GM12875 (cell line): ENCODE measurements at regions not wholly inside any gene's neighbourhood (a gene's known extent, or its start where the extent isn't known, plus 50 kb on each side); places are given as distances from the start of the nearest gene placed in this dataset.

ENCODE experiments used
- H3K4me3 ChIP-seq: one replicate; pipeline ENCODE4 v1.5.1; 2011; ENCODE audit warnings: low read depth, low read length, control low read depth
- TF ChIP-seq, protein P1 (sequence below): IDR thresholded peaks from 2 replicates; pipeline ENCODE4 v1.5.1; 2011; ENCODE audit warnings: low read depth, mild to moderate bottlenecking, control low read depth, inconsistent platforms, low read length, moderate library complexity, borderline replicate concordance; ENCODE audit not compliant: insufficient read depth

GRCh38 chr9:80400624-80401230, 829.0 kb downstream of the TLE4 start:
- H3K4me3 ChIP-seq = no peak overlapping the region
- TF ChIP-seq, protein P1, sequence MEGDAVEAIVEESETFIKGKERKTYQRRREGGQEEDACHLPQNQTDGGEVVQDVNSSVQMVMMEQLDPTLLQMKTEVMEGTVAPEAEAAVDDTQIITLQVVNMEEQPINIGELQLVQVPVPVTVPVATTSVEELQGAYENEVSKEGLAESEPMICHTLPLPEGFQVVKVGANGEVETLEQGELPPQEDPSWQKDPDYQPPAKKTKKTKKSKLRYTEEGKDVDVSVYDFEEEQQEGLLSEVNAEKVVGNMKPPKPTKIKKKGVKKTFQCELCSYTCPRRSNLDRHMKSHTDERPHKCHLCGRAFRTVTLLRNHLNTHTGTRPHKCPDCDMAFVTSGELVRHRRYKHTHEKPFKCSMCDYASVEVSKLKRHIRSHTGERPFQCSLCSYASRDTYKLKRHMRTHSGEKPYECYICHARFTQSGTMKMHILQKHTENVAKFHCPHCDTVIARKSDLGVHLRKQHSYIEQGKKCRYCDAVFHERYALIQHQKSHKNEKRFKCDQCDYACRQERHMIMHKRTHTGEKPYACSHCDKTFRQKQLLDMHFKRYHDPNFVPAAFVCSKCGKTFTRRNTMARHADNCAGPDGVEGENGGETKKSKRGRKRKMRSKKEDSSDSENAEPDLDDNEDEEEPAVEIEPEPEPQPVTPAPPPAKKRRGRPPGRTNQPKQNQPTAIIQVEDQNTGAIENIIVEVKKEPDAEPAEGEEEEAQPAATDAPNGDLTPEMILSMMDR = no peak

DNA sequence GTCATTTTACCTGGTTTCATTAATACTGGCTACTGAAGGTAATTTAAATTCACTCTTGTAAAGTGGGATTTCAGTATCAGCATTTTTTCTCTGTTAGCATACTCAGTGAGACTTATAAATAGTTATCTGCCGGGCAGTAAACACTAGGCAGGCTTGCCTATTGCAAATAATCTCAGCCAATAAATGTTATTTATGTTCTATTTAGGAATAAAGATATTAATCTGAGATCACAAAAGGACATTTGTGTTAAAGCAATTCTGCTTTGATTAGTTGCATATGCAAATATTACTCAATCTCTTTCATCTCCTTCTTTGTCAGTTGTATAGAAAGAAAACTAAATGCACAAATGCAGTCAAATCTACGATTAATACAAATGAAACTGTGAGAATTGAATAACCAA, 827.8 kb downstream of the TLE4 start:
- TF ChIP-seq, protein P1 = no peak
- H3K4me3 ChIP-seq = no peak overlapping the region

GRCh38 chr9:80387828-80388227, 816.1 kb downstream of the TLE4 start:
- H3K4me3 ChIP-seq = no peak overlapping the region
- TF ChIP-seq, protein P1 = no peak

- TF ChIP-seq, protein P1 = no peak
- no peak overlapping the region for H3K4me3 ChIP-seq
Observed at GRCh38 chr9:80385246-80385645, 813.5 kb downstream of the TLE4 start.

DNA sequence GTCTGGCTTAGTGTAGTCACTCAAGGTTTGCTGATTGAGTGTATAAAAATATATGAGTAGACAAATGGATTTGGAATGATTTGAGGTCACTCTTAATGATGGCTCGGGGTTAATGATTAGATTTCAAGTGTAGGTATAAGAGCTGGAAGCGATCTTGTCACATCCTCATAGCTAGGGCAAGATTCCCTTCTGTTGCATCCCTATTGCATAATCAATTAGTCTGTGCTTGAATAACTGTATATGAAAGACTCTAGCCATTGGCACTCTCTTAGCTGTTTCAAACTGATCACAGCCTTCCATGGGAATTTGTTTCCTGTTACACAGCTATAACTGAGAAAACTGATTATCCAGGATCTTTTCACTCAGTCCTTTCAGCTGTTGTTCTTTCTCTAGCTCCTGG, 811.6 kb downstream of the TLE4 start:
- TF ChIP-seq, protein P1 = no peak
- H3K4me3 ChIP-seq = no peak overlapping the region

DNA sequence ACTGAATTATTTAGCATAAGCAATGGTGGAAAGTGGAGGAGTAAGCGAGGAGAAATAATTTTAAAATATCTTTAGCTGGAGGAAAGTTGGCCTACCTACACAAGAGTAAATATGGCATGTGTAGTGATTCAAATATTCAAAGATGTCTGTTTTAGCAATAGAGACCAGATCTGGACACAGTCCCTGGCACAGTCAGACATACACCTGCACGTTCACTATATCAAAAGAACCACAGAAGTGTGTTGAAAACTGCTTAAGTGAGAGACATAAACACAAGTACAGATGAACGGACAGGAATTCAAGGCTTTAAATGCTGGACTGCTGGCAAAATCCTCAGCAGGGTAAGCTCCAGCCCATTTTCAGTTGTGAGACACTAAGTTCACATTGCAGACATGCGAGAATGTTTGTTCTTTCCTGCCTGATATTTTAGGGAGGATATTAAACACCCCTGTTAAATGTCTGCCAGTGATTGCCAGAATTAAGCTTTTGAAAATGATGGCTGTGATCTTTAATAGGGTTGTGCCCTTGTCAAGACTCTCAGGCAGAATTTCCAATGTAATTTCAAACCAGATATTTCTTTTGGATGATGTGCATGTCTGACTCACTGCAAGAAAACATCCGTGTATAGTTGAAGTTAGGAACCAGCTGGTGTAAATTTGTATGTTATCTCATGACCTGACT, 810.6 kb downstream of the TLE4 start:
- TF ChIP-seq, protein P1 = no peak
- no peak overlapping the region for H3K4me3 ChIP-seq

- no peak overlapping the region for H3K4me3 ChIP-seq
- TF ChIP-seq, protein P1 = no peak
Observed at GRCh38 chr9:80380301-80380700, 808.5 kb downstream of the TLE4 start.
